Transverse colon (tissue), 4 donors: ENCODE measurements at regions not wholly inside any gene's neighbourhood (a gene's known extent, or its start where the extent isn't known, plus 50 kb on each side); places are given as distances from the start of the nearest gene placed in this dataset.

ENCODE experiments used
- DNase-seq: peaks from one replicate; pipeline ENCODE4 v3.0.0-alpha.2; 2019
- H3K27ac ChIP-seq, 4 donors: fragments of 200-600 bp; sonication (generic); 2 replicates each; pipeline ENCODE4 v1.5.1; 2016 to 2018; ENCODE audit warnings: inconsistent platforms in 4 of 4
- H3K27me3 ChIP-seq: fragments of 200-600 bp; sonication (generic); 2 replicates; pipeline ENCODE4 v1.5.1; 2017; ENCODE audit warnings: inconsistent platforms
- H3K36me3 ChIP-seq, 4 donors: fragments of 200-600 bp; sonication (generic); 2 replicates each; pipeline ENCODE4 v1.5.1; 2017 to 2019; ENCODE audit warnings: inconsistent platforms in 4 of 4
- H3K4me1 ChIP-seq, 4 donors: fragments of 200-600 bp; sonication (generic); 2 replicates each; pipeline ENCODE4 v1.5.1; 2017 to 2020; ENCODE audit warnings: inconsistent platforms in 4 of 4
- H3K4me3 ChIP-seq, 4 donors: fragments of 200-600 bp; sonication (generic); 1 replicate in 1 of 4; 2 replicates in 3 of 4; pipeline versions ENCODE4 v1.5.1 to v1.6.1; 2017 to 2019; ENCODE audit warnings: inconsistent platforms in 4 of 4
- H3K9me3 ChIP-seq, 2 donors: fragments of 200-600 bp; sonication (generic); 2 replicates each; pipeline ENCODE4 v1.5.1; 2017 to 2019; ENCODE audit warnings: inconsistent platforms in 2 of 2
- CTCF ChIP-seq, 5 experiments: fragments of 200-600 bp in 3 of 5; fragments of 450-650 bp in 2 of 5; sonication (generic) in 3 of 5; IDR thresholded peaks; 1 replicate in 2 of 5; 2 replicates in 3 of 5; pipeline ENCODE4 v1.5.1; 2016 to 2017; ENCODE audit warnings: antibody characterized with exemption in 5 of 5, inconsistent platforms in 3 of 5, mild to moderate bottlenecking in 2 of 5, moderate library complexity in 1 of 5
- EP300 ChIP-seq: sonication (generic); formaldehyde crosslinking; IDR thresholded peaks from one replicate; pipeline ENCODE4 v1.6.1; 2017; ENCODE audit warnings: antibody characterized with exemption, low read depth
- POLR2A ChIP-seq: fragments of 450-650 bp; IDR thresholded peaks from one replicate; pipeline ENCODE4 v1.6.1; 2016; ENCODE audit warnings: antibody characterized with exemption, mild to moderate bottlenecking, moderate library complexity
- POLR2AphosphoS5 ChIP-seq, 3 donors: sonication (generic); formaldehyde crosslinking; IDR thresholded peaks; one replicate each; pipeline ENCODE4 v1.6.1; 2016; ENCODE audit warnings: antibody characterized with exemption in 3 of 3
- WGBS, 2 donors: methylation state at CpG; one replicate each; pipeline ENCODE4 v1.1.5; 2018; ENCODE audit warnings: low coverage in 1 of 2; 5-methylcytosine and 5-hydroxymethylcytosine counted together
- in situ Hi-C, 4 donors: fragments of 200-750 bp; cut with MboI; loops; one replicate each; pipeline versions ENCODE4 v1.15.0 to v1.15.1; 2017; ENCODE audit warnings: low sequenced_read_pairs in 3 of 4, low pct_ligation_motif_present in 1 of 4, low pct_unique_long_range_greater_than_20kb in 1 of 4
- intact Hi-C: fragments of 100-400 bp; cut with DNase I; formaldehyde crosslinking; loops from one replicate; pipeline ENCODE4 v1.15.1; 2023; ENCODE audit warnings: low total_unique reads

GRCh38 chr14:45633220-45633984 lies 380.4 kb upstream of the MIS18BP1 start:
- Histone ChIP-seq H3K27ac (no peak overlapping the region), H3K9me3 (peaks cover 0 to 11% of the 10 kb centered on the region in 2 donors), H3K4me3 (no peak overlapping the region), H3K4me1 (no peaks in the 10 kb centered on the region), H3K36me3 (no peaks in the 10 kb centered on the region), H3K27me3 (no peaks in the 10 kb centered on the region)
- DNase-seq, result no peak
- no peak for TF ChIP-seq EP300
- TF ChIP-seq CTCF (IDR thresholded peaks at IDR 0.05), result no peak
- TF ChIP-seq POLR2A, result no peak
- no peak for TF ChIP-seq POLR2AphosphoS5 (IDR thresholded peaks at IDR 0.05)
- in situ Hi-C loops, result no loop called here
- intact Hi-C loops, result no loop called here
- 79 to 83% methylated on average over 6 to 7 of the region's 7 CpGs for WGBS, 2 donors

GRCh38 chr14:45621731-45622130 lies 368.7 kb upstream of the MIS18BP1 start:
- H3K9me3 ChIP-seq, result no peaks in the 10 kb centered on the region
- no peak for DNase-seq
- intact Hi-C loops, result no loop called here
- H3K27me3 ChIP-seq, result no peaks in the 10 kb centered on the region
- WGBS, 2 donors, result 63 to 67% methylated on average over 2 of the region's 2 CpGs
- TF ChIP-seq CTCF (IDR thresholded peaks at IDR 0.05) (no peak), EP300 (no peak), POLR2A (no peak), POLR2AphosphoS5 (IDR thresholded peaks at IDR 0.05) (no peak)
- in situ Hi-C loops, result no loop called here
- H3K27ac ChIP-seq, result no peak overlapping the region
- no peak overlapping the region for H3K4me3 ChIP-seq
- no peaks in the 10 kb centered on the region for H3K4me1 ChIP-seq
- H3K36me3 ChIP-seq, result no peaks in the 10 kb centered on the region

- in situ Hi-C loops, result no loop called here
- 90 to 93% methylated on average over 4 of the region's 4 CpGs for WGBS, 2 donors
- no peak for DNase-seq
- no peak overlapping the region for H3K4me3 ChIP-seq
- H3K9me3 ChIP-seq, result no peaks in the 10 kb centered on the region
- no peak overlapping the region for H3K27ac ChIP-seq
- no peaks in the 10 kb centered on the region for H3K36me3 ChIP-seq
- TF ChIP-seq POLR2A (no peak), POLR2AphosphoS5 (IDR thresholded peaks at IDR 0.05) (no peak), EP300 (no peak), CTCF (IDR thresholded peaks at IDR 0.05) (no peak)
- H3K27me3 ChIP-seq, result no peaks in the 10 kb centered on the region
- intact Hi-C loops, result no loop called here
- no peaks in the 10 kb centered on the region for H3K4me1 ChIP-seq
Observed at GRCh38 chr14:45619831-45620230, 366.8 kb upstream of the MIS18BP1 start.

- 0 to 17% methylated on average over 1 of the region's 1 CpG for WGBS, 2 donors
Observed at GRCh38 chr14:45610318-45610717, 357.3 kb upstream of the MIS18BP1 start.

More at GRCh38 chr14:45610318-45610717, 357.3 kb upstream of the MIS18BP1 start:
- intact Hi-C loops, result no loop called here
- Histone ChIP-seq H3K9me3 (no peaks in the 10 kb centered on the region), H3K27ac (no peak overlapping the region), H3K27me3 (no peaks in the 10 kb centered on the region), H3K36me3 (no peaks in the 10 kb centered on the region), H3K4me1 (peaks cover 0 to 4% (median 0%) of the 10 kb centered on the region in 4 donors), H3K4me3 (no peak overlapping the region)
- no peak for TF ChIP-seq POLR2A
- TF ChIP-seq CTCF (IDR thresholded peaks at IDR 0.05), result peak in 4 of 5 experiments; percentile 29 to 46 (median 42)
- in situ Hi-C loops, result no loop called here
- DNase-seq, result no peak
